RWPE2 (cell line): ENCODE measurements at regions not wholly inside any gene's neighbourhood (a gene's known extent, or its start where the extent isn't known, plus 50 kb on each side); places are given as distances from the start of the nearest gene placed in this dataset.

Experiments
- ATAC-seq: fragments of 200-7000 bp; cut with Tn5 transposase; 3 replicates; pipeline ENCODE4 v1.9.1; 2021; ENCODE audit warnings: low read depth
- DNase-seq: peaks from one replicate; pipeline ENCODE4 v3.0.0-alpha.2; 2020; ENCODE audit warnings: low spot score
- H3K27ac ChIP-seq: fragments of 450-650 bp; 2 replicates; pipeline ENCODE4 v1.5.1; 2017; ENCODE audit warnings: mild to moderate bottlenecking; ENCODE audit not compliant: poor library complexity, severe bottlenecking
- H3K27me3 ChIP-seq: fragments of 250-450 bp; sonication (Bioruptor Pico); 2 replicates; pipeline ENCODE4 v1.5.1; 2021; ENCODE audit warnings: mild to moderate bottlenecking, moderate library complexity; ENCODE audit not compliant: insufficient read depth, poor library complexity, severe bottlenecking
- H3K36me3 ChIP-seq: fragments of 250-450 bp; sonication (Bioruptor Pico); 2 replicates; pipeline ENCODE4 v1.5.1; 2020; ENCODE audit warnings: low read depth, mild to moderate bottlenecking, moderate library complexity
- H3K4me1 ChIP-seq: fragments of 250-450 bp; sonication (Bioruptor Pico); 2 replicates; pipeline ENCODE4 v1.5.1; 2021; ENCODE audit warnings: mild to moderate bottlenecking, moderate library complexity; ENCODE audit not compliant: insufficient read depth, poor library complexity, severe bottlenecking
- H3K4me3 ChIP-seq: fragments of 250-450 bp; sonication (Bioruptor Pico); 2 replicates; pipeline ENCODE4 v1.5.1; 2021; ENCODE audit warnings: mild to moderate bottlenecking, moderate library complexity; ENCODE audit not compliant: severe bottlenecking
- H3K9me3 ChIP-seq: fragments of 250-450 bp; sonication (Bioruptor Pico); 2 replicates; pipeline ENCODE4 v1.5.1; 2021; ENCODE audit warnings: mild to moderate bottlenecking, moderate library complexity; ENCODE audit not compliant: severe bottlenecking
- CTCF ChIP-seq: fragments of 450-650 bp; IDR thresholded peaks from one replicate; pipeline ENCODE4 v1.5.1; 2017; ENCODE audit warnings: mild to moderate bottlenecking, moderate library complexity; ENCODE audit not compliant: poor library complexity, severe bottlenecking

- H3K4me3 ChIP-seq, result no peak overlapping the region
- H3K27me3 ChIP-seq, result no peaks in the 10 kb centered on the region
- no peaks in the 10 kb centered on the region for H3K4me1 ChIP-seq
- no peak overlapping the region for H3K27ac ChIP-seq
- H3K36me3 ChIP-seq, result no peaks in the 10 kb centered on the region
- no peak for TF ChIP-seq CTCF
- ATAC-seq, result no peak
- H3K9me3 ChIP-seq, result no peaks in the 10 kb centered on the region
- no peak for DNase-seq
Measured at GRCh38 chr3:110236976-110237610, 834.5 kb upstream of the NECTIN3 start.

GRCh38 chr3:110243081-110243480 lies 828.5 kb upstream of the NECTIN3 start:
- H3K4me1 ChIP-seq, result no peaks in the 10 kb centered on the region
- no peaks in the 10 kb centered on the region for H3K36me3 ChIP-seq
- TF ChIP-seq CTCF, result no peak
- H3K9me3 ChIP-seq, result no peaks in the 10 kb centered on the region
- no peak for DNase-seq
- no peak overlapping the region for H3K27ac ChIP-seq
- 0 out of 3 replicates have a peak, but pooled peaks have one; percentile 29 for ATAC-seq
- H3K4me3 ChIP-seq, result no peak overlapping the region
- H3K27me3 ChIP-seq, result no peaks in the 10 kb centered on the region

GRCh38 chr3:110246796-110247376 lies 824.7 kb upstream of the NECTIN3 start:
- no peak overlapping the region for H3K27ac ChIP-seq
- H3K9me3 ChIP-seq, result no peaks in the 10 kb centered on the region
- H3K4me3 ChIP-seq, result no peak overlapping the region
- ATAC-seq (no peak), DNase-seq (no peak)
- H3K36me3 ChIP-seq, result no peaks in the 10 kb centered on the region
- no peaks in the 10 kb centered on the region for H3K4me1 ChIP-seq
- H3K27me3 ChIP-seq, result peaks cover under 1% of the 10 kb centered on the region
- TF ChIP-seq CTCF, result no peak

GRCh38 chr3:110248666-110249065 lies 823.0 kb upstream of the NECTIN3 start:
- peaks cover 7% of the 10 kb centered on the region for H3K27me3 ChIP-seq
- no peak for ATAC-seq

More at GRCh38 chr3:110248666-110249065, 823.0 kb upstream of the NECTIN3 start:
- no peak for TF ChIP-seq CTCF
- H3K4me1 ChIP-seq, result no peaks in the 10 kb centered on the region
- H3K4me3 ChIP-seq, result no peak overlapping the region
- DNase-seq, result no peak
- H3K36me3 ChIP-seq, result no peaks in the 10 kb centered on the region
- no peaks in the 10 kb centered on the region for H3K9me3 ChIP-seq
- H3K27ac ChIP-seq, result no peak overlapping the region
